ENCODE measurements at regions not wholly inside any gene's neighbourhood (a gene's known extent, or its start where the extent isn't known, plus 50 kb on each side); places are given as distances from the start of the nearest gene placed in this dataset.

DNA sequence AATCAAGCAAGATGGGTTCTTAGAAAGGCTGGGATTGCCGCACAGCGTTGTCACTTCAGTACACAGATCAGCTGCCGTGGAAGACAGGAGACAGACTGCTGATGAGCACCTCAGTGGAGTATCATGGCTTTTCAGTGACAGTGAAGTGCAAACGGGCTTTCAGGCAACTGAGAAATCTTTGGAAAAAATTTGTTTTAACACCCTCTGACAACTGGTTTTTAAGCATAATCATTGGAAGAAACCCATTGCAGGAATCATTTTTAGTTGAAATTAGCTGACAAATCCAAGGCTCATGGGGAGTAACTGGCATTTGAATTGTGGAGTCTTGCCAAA, 418.8 kb downstream of the OTOL1 start:
- peak; percentile 13 for DNase-seq (ENCODE audit: insufficient read length, low spot score, missing footprints)
- Histone ChIP-seq H2AFZ (ENCODE audit: low read length) (peak overlapping the region; percentile 52), H3K36me3 (ENCODE audit: insufficient read depth, low read length) (no peaks in the 10 kb centered on the region), H3K27ac (ENCODE audit: low read depth, low read length) (peak overlapping the region; percentile 62), H3K27me3 (ENCODE audit: insufficient read depth, low read length) (no peaks in the 10 kb centered on the region), H3K79me2 (ENCODE audit: insufficient read depth, low read length) (no peaks in the 10 kb centered on the region), H3K4me1 (ENCODE audit: insufficient read depth, low read length) (peaks cover 21% of the 10 kb centered on the region), H4K20me1 (ENCODE audit: insufficient read depth, low read length) (no peaks in the 10 kb centered on the region), H3K4me2 (ENCODE audit: insufficient read depth, low read length) (peak overlapping the region; percentile 73), H3K4me3 (ENCODE audit: insufficient read depth, low read length) (peak overlapping the region; percentile 42), H3K9me3 (ENCODE audit: low read depth, low read length) (peaks cover 3% of the 10 kb centered on the region)
- TF ChIP-seq, protein P1, sequence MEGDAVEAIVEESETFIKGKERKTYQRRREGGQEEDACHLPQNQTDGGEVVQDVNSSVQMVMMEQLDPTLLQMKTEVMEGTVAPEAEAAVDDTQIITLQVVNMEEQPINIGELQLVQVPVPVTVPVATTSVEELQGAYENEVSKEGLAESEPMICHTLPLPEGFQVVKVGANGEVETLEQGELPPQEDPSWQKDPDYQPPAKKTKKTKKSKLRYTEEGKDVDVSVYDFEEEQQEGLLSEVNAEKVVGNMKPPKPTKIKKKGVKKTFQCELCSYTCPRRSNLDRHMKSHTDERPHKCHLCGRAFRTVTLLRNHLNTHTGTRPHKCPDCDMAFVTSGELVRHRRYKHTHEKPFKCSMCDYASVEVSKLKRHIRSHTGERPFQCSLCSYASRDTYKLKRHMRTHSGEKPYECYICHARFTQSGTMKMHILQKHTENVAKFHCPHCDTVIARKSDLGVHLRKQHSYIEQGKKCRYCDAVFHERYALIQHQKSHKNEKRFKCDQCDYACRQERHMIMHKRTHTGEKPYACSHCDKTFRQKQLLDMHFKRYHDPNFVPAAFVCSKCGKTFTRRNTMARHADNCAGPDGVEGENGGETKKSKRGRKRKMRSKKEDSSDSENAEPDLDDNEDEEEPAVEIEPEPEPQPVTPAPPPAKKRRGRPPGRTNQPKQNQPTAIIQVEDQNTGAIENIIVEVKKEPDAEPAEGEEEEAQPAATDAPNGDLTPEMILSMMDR (IDR thresholded peaks at IDR 0.05; ENCODE audit: extremely low read depth, low read depth, low read length), result no peak

DNA sequence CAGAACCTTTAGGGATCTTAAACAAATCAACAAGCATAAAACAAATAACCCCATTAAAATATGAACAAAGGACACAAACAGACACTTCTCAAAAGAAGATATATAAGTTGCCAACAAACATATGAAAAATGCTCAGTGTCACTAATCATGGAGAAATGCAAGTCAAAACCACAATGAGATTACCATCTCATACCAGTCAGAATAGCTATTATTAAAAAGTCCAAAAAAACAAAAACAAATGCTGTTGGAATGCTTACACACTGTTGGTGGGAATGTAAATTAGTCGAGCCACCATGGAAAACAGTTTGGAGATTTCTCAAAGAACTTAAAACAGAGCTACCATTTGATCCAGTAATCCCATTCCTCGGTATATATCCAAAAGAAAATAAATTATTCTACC, 423.6 kb downstream of the OTOL1 start:
- H3K9me3 ChIP-seq (ENCODE audit: low read depth, low read length), result peaks cover 3% of the 10 kb centered on the region
- no peaks in the 10 kb centered on the region for H3K27me3 ChIP-seq (ENCODE audit: insufficient read depth, low read length)
- no peaks in the 10 kb centered on the region for H4K20me1 ChIP-seq (ENCODE audit: insufficient read depth, low read length)
- peaks cover 6% of the 10 kb centered on the region for H3K4me1 ChIP-seq (ENCODE audit: insufficient read depth, low read length)
- no peak overlapping the region for H3K27ac ChIP-seq (ENCODE audit: low read depth, low read length)
- H3K4me3 ChIP-seq (ENCODE audit: insufficient read depth, low read length), result no peak overlapping the region
- H3K4me2 ChIP-seq (ENCODE audit: insufficient read depth, low read length), result no peak overlapping the region
- TF ChIP-seq, protein P1 (IDR thresholded peaks at IDR 0.05; ENCODE audit: extremely low read depth, low read depth, low read length), result no peak
- H2AFZ ChIP-seq (ENCODE audit: low read length), result no peak overlapping the region
- no peak for DNase-seq (ENCODE audit: insufficient read length, low spot score, missing footprints)
- H3K79me2 ChIP-seq (ENCODE audit: insufficient read depth, low read length), result no peaks in the 10 kb centered on the region
- no peaks in the 10 kb centered on the region for H3K36me3 ChIP-seq (ENCODE audit: insufficient read depth, low read length)

DNA sequence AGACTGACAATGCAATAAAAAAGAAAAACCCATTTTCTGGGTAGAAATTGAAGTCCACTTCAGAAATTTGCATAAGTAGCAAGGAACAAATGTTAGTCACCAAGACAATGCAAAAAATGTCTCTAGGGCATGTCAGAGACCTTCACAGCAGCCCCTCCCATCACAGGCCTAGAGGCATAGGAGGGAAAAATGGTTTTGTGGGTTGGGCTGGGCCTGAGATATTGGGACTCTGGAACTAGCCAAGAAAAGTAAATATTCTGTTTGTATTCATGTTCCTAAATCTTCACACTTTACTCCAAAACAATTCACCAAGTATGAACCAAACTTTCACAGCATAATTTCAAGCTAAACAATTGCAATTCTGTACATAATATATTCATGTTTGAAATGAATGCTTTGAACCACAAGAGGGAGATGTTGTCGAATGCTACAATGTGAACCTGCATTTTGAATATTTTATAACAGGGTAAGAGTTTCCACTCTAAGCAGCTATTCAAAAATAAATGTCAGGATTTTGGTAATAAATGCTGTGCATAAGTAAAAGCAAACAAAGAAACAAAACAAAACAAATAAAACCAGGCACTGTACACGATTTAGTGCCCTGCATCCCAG, 429.2 kb downstream of the OTOL1 start:
- Histone ChIP-seq H3K79me2 (ENCODE audit: insufficient read depth, low read length) (no peaks in the 10 kb centered on the region), H4K20me1 (ENCODE audit: insufficient read depth, low read length) (no peaks in the 10 kb centered on the region), H3K4me1 (ENCODE audit: insufficient read depth, low read length) (no peaks in the 10 kb centered on the region), H3K4me3 (ENCODE audit: insufficient read depth, low read length) (no peak overlapping the region), H3K27ac (ENCODE audit: low read depth, low read length) (no peak overlapping the region), H3K27me3 (ENCODE audit: insufficient read depth, low read length) (no peaks in the 10 kb centered on the region), H2AFZ (ENCODE audit: low read length) (no peak overlapping the region), H3K36me3 (ENCODE audit: insufficient read depth, low read length) (no peaks in the 10 kb centered on the region), H3K9me3 (ENCODE audit: low read depth, low read length) (no peaks in the 10 kb centered on the region), H3K4me2 (ENCODE audit: insufficient read depth, low read length) (no peak overlapping the region)
- no peak for DNase-seq (ENCODE audit: insufficient read length, low spot score, missing footprints)
- TF ChIP-seq, protein P1 (IDR thresholded peaks at IDR 0.05; ENCODE audit: extremely low read depth, low read depth, low read length), result peak; percentile 28

DNA sequence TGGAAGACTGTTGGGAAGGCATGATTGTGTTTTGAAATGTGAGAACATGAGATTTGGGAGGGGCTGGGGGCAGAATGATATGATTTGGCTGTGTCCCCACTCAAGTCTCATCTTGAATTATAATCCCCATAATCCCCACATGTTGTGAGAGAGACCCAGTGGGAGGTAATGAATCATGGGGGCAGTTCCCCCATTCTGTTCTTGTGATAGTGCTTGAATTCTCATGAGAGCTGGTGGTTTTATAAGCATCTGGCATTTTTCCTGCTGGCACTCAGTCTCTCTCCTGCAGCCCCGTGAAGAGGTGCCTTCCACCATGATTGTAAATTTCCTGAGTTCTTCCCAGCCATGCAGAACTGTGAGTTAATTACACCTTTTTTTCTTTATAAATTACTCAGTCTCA, 430.5 kb downstream of the OTOL1 start:
- DNase-seq (ENCODE audit: insufficient read length, low spot score, missing footprints), result no peak
- Histone ChIP-seq H2AFZ (ENCODE audit: low read length) (no peak overlapping the region), H3K4me2 (ENCODE audit: insufficient read depth, low read length) (no peak overlapping the region), H4K20me1 (ENCODE audit: insufficient read depth, low read length) (no peaks in the 10 kb centered on the region), H3K27me3 (ENCODE audit: insufficient read depth, low read length) (no peaks in the 10 kb centered on the region), H3K79me2 (ENCODE audit: insufficient read depth, low read length) (no peaks in the 10 kb centered on the region), H3K27ac (ENCODE audit: low read depth, low read length) (no peak overlapping the region), H3K4me1 (ENCODE audit: insufficient read depth, low read length) (no peaks in the 10 kb centered on the region), H3K4me3 (ENCODE audit: insufficient read depth, low read length) (no peak overlapping the region), H3K9me3 (ENCODE audit: low read depth, low read length) (no peaks in the 10 kb centered on the region), H3K36me3 (ENCODE audit: insufficient read depth, low read length) (no peaks in the 10 kb centered on the region)
- TF ChIP-seq, protein P1 (IDR thresholded peaks at IDR 0.05; ENCODE audit: extremely low read depth, low read depth, low read length), result no peak

Data from osteoblast (primary cell).